Pancreas (tissue), 10 donors: ENCODE measurements at regions not wholly inside any gene's neighbourhood (a gene's known extent, or its start where the extent isn't known, plus 50 kb on each side); places are given as distances from the start of the nearest gene placed in this dataset.
A peak's percentile ranks its signal among the peaks of the same experiment; 100 is the strongest.
"Not testable (repeated sequence)": the region's sequence is repeated elsewhere in the genome, so short reads cannot be mapped to it uniquely, and the experiment has no call there.

Source experiments
- ATAC-seq, 4 donors: fragments of 200-7000 bp; cut with Tn5 transposase; one replicate each; pipeline versions ENCODE4 v1.8.0 to v1.9.1; 2020; ENCODE audit warnings: mild to moderate bottlenecking in 4 of 4, moderate library complexity in 4 of 4
- DNase-seq, 6 donors: peaks; one replicate each; pipeline ENCODE4 v3.0.0-alpha.2; 2020
- FAIRE-seq: peaks from 2 replicates; lab custom pipeline; 2012; peaks lifted over from hg19 to GRCh38; lab: Jason Lieb, UNC
- H3K27ac ChIP-seq, 4 donors: fragments of 200-600 bp; sonication (generic); 1 replicate in 3 of 4; 2 replicates in 1 of 4; pipeline versions ENCODE4 v1.5.0 to v1.8.0; 2020
- H3K27me3 ChIP-seq, 4 donors: fragments of 200-600 bp; one replicate each; pipeline ENCODE4 v1.8.0; 2021
- H3K36me3 ChIP-seq, 3 donors: fragments of 200-600 bp; sonication (generic) in 1 of 3; one replicate each; pipeline versions ENCODE4 v1.5.0 to v1.8.0; 2020 to 2021
- H3K4me1 ChIP-seq, 3 donors: fragments of 200-600 bp; one replicate each; pipeline ENCODE4 v1.8.0; 2021
- H3K4me3 ChIP-seq, 4 donors: fragments of 200-600 bp; sonication (generic) in 2 of 4; one replicate each; pipeline versions ENCODE4 v1.5.0 to v1.8.0; 2020 to 2021
- H3K9me3 ChIP-seq, 4 donors: fragments of 200-600 bp; one replicate each; pipeline ENCODE4 v1.8.0; 2021
- whole genome bisulfite sequencing, 2 donors: extraction: QIAGEN DNeasy Blood & Tissue Kit; methylation state at CpG; one replicate each; pipeline ENCODE4 v1.1.7; 2013; 5-methylcytosine and 5-hydroxymethylcytosine counted together
- intact Hi-C, 3 donors: fragments of 100-400 bp; cut with DNase I; formaldehyde crosslinking; loops; one replicate each; pipeline versions ENCODE4 v1.11.1 to v1.14.2; 2022
- TF ChIP-seq, protein P1 (sequence below), 4 donors: fragments of 200-600 bp; sonication (generic) in 3 of 4; IDR thresholded peaks; one replicate each; pipeline versions ENCODE4 v1.5.0 to v1.8.0; 2021; ENCODE audit warnings: antibody characterized with exemption in 4 of 4
- donor health status: healthy with polysubstance abuse.
- donor health status: DM: no; HTN: no; CAD: no; lungs with moderate emphysema.
- donor health status: DM: no; HTN: no; CAD: no.
- donor health status: control.
- donor health status: control.
- donor health status: Bipolar disorder and iron deficiency.
- donor health status: DM: yes; HTN: yes; CAD: no.
- donor health status: DM: no; HTN: no; CAD: no.
- donor health status: DM: no; HTN: no; CAD: no.
- donor health status: DM: yes; HTN: yes; CAD: no.

DNA sequence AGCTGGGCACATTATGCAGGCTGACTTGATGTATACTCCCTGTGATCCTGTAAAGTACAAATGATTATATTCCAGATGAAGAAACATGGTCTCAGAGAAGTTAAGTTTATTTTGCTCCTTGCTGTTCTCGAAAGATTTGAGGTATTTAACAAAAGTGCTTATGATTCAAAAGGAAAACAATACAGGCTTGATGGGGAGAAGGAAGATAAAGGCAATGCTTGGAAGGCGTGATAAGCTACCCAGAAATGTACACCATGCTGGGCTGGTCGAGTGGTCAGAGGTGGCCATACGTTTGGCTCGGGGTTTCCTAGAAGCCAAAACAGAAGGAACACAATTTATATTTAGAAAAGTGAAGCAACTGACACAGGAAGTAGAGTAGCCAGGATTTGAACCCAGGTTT is 201.0 kb downstream of the KTN1 start:
- 80 to 87% methylated on average over 5 of the region's 5 CpGs for WGBS, 2 donors
- H3K4me3 ChIP-seq = no peak overlapping the region
- peak overlapping the region; percentile 30 to 81 (median 69) for H3K27ac ChIP-seq
- no peak for ATAC-seq
- intact Hi-C loops = no loop called here
- H3K36me3 ChIP-seq = no peaks in the 10 kb centered on the region
- TF ChIP-seq, protein P1, sequence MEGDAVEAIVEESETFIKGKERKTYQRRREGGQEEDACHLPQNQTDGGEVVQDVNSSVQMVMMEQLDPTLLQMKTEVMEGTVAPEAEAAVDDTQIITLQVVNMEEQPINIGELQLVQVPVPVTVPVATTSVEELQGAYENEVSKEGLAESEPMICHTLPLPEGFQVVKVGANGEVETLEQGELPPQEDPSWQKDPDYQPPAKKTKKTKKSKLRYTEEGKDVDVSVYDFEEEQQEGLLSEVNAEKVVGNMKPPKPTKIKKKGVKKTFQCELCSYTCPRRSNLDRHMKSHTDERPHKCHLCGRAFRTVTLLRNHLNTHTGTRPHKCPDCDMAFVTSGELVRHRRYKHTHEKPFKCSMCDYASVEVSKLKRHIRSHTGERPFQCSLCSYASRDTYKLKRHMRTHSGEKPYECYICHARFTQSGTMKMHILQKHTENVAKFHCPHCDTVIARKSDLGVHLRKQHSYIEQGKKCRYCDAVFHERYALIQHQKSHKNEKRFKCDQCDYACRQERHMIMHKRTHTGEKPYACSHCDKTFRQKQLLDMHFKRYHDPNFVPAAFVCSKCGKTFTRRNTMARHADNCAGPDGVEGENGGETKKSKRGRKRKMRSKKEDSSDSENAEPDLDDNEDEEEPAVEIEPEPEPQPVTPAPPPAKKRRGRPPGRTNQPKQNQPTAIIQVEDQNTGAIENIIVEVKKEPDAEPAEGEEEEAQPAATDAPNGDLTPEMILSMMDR (IDR thresholded peaks at IDR 0.05) = no peak
- no peaks in the 10 kb centered on the region for H3K27me3 ChIP-seq
- no peaks in the 10 kb centered on the region for H3K9me3 ChIP-seq
- no peak for DNase-seq
- H3K4me1 ChIP-seq = peaks cover 0 to 4% (median 0%) of the 10 kb centered on the region in 3 donors
- no peak for FAIRE-seq

GRCh38 chr14:55782166-55782565 is 202.2 kb downstream of the KTN1 start:
- Histone ChIP-seq H3K27ac (no peak overlapping the region), H3K9me3 (no peaks in the 10 kb centered on the region), H3K36me3 (no peaks in the 10 kb centered on the region), H3K27me3 (no peaks in the 10 kb centered on the region), H3K4me3 (no peak overlapping the region), H3K4me1 (peaks cover 0 to 3% (median 0%) of the 10 kb centered on the region in 3 donors)
- TF ChIP-seq, protein P1 (IDR thresholded peaks at IDR 0.05) = no peak
- DNase-seq (no peak), ATAC-seq (no peak), FAIRE-seq (no peak)
- intact Hi-C loops = no loop called here

DNA sequence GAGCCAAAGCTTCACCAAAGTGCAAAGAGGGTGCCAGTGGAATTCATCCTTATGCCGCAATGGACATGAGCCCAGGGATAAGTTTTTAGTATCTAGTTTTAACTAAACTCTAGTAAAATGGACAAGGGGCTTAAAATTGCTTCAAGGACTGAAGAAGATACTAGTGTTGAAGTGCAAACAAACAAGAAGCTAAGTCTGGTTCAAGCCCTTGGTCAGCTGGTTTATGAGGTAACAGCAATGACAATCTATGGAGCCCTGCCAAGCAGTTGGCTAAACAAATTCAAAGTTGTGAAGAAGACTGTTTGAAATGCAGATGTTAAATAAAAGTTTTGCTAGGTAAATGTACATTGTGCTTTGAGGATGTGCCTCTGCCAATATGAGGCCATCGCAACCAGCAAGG is 209.4 kb downstream of the KTN1 start:
- H3K4me3 ChIP-seq = no peak overlapping the region
- 94 to 98% methylated on average over 2 of the region's 2 CpGs for WGBS, 2 donors
- no peak for ATAC-seq
- no peak for DNase-seq
- H3K4me1 ChIP-seq = no peaks in the 10 kb centered on the region
- no peaks in the 10 kb centered on the region for H3K9me3 ChIP-seq
- FAIRE-seq = no peak
- intact Hi-C loops = no loop called here
- no peaks in the 10 kb centered on the region for H3K36me3 ChIP-seq
- TF ChIP-seq, protein P1 (IDR thresholded peaks at IDR 0.05) = no peak
- H3K27me3 ChIP-seq = no peaks in the 10 kb centered on the region
- H3K27ac ChIP-seq = no peak overlapping the region

DNA sequence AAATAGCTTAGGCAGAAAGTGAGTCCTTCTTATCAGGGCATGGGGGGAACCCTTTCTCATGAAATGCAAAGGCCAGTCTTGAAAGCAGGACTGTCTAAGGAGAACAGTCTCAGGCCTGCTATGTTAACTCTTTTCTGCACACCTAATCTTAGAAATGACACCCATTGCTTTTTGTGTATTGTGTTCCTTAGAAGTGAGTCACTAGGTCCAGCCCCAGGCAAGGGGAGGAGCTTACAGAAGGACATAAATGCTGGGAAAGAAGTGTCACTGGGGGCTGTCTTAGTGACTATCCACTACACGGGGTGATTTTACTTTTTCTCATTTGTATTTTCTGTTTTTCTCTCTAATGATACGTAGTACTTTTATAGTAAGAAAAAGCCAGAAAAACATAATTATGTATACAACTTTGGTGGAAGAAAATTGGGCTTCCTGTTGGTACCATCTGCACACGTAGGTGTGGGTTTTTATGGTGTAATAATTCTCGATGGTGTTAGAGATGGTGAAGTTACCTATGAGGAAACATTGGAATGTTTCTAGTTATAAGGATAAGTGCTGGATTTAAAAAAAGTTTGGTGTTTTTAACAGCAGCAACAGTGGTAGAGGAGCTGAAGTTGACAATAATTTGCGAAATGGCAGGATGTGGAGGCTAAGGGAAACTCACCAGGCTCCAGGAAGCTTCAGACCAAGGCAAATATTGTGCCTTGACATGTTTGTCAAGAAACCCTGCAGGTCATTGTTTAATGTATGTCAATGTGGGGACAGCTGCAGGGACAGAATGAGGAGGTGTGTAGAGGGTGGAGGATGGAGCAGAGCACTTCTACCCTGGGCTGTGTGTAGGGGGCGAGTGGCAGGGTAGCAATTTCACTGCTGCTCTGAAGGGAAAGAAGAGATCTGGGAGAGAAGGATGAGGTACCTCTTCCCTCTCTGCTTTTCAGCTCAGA is 214.9 kb downstream of the KTN1 start:
- FAIRE-seq = no peak
- Histone ChIP-seq H3K9me3 (no peaks in the 10 kb centered on the region), H3K4me1 (no peaks in the 10 kb centered on the region), H3K36me3 (no peaks in the 10 kb centered on the region), H3K4me3 (no peak overlapping the region), H3K27me3 (no peaks in the 10 kb centered on the region), H3K27ac (no peak overlapping the region)
- peak in 3 of 4 donors; percentile 31 to 60 (median 42) for ATAC-seq
- intact Hi-C loops = no loop called here
- TF ChIP-seq, protein P1 (IDR thresholded peaks at IDR 0.05) = no peak
- no peak for DNase-seq
- WGBS, 2 donors = 76 to 84% methylated on average over 6 of the region's 6 CpGs

GRCh38 chr14:55796513-55796912 is 216.5 kb downstream of the KTN1 start:
- H3K4me3 ChIP-seq, H3K27me3 ChIP-seq, intact Hi-C loops, H3K4me1 ChIP-seq, H3K27ac ChIP-seq, H3K9me3 ChIP-seq, H3K36me3 ChIP-seq, DNase-seq, ATAC-seq, FAIRE-seq: not testable (repeated sequence)
- WGBS, 2 donors = 92 to 97% methylated on average over 3 of the region's 3 CpGs
